ENCODE measurements at regions not wholly inside any gene's neighbourhood (a gene's known extent, or its start where the extent isn't known, plus 50 kb on each side); places are given as distances from the start of the nearest gene placed in this dataset.

- no peak overlapping the region for H3K27ac ChIP-seq (ENCODE audit: low read depth in 1 of 2, low read length in 2 of 2)
- no peaks in the 10 kb centered on the region for H3K9me3 ChIP-seq (ENCODE audit: control insufficient read depth in 1 of 2, insufficient read depth in 1 of 2, low read length in 2 of 2)
- no peak overlapping the region for H3K4me3 ChIP-seq (ENCODE audit: low read length)
- no peaks in the 10 kb centered on the region for H3K27me3 Mint-ChIP-seq
- no peaks in the 10 kb centered on the region for H3K4me1 ChIP-seq (ENCODE audit: insufficient read depth, low read length)
- H3K9me3 Mint-ChIP-seq, result peaks cover 13% of the 10 kb centered on the region
- no peak for TF ChIP-seq CTCF (IDR thresholded peaks at IDR 0.05)
- ChIA-PET POLR2A (no interaction called here), CTCF (no interaction called here)
- intact Hi-C loops (cut with DNase I, micrococcal nuclease), result no loop called here
- no peaks in the 10 kb centered on the region for H3K36me3 ChIP-seq (ENCODE audit: insufficient read depth, low read length)
- no peaks in the 10 kb centered on the region for H3K36me3 Mint-ChIP-seq (ENCODE audit: low read depth)
- H3K4me3 Mint-ChIP-seq, result no peak overlapping the region
- no peaks in the 10 kb centered on the region for H3K27me3 ChIP-seq (ENCODE audit: control insufficient read depth in 1 of 2, insufficient read depth in 2 of 2, low read length in 2 of 2)
- ATAC-seq (ENCODE audit: poor library complexity) (no peak), DNase-seq (no peak)
- H3K4me1 Mint-ChIP-seq (ENCODE audit: low read depth), result no peaks in the 10 kb centered on the region
- H3K27ac Mint-ChIP-seq, result no peak overlapping the region
These were observed 434.2 kb downstream of the GRB14 start for GRCh38 chr2:164187121-164187520.

DNA sequence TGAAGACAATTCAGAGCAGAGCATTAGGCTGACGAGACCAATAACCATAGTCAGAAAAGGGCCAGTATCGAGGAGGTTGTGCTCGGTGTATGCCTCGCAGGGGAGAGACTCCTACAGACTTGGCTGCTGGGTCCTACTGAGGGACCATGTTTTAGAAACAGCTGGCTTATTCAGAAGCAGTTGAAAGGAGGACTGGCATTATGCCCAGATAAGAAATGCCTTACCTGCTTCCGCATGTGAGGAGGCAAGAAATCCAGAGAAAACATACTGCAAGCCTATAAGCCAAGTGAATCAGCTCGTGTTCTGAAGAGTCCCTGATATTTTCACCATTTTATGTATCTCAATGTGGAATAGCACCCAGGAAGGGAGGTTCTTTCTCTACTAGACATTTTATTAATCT lies 434.7 kb downstream of the GRB14 start:
- ChIA-PET POLR2A (no interaction called here), CTCF (no interaction called here)
- Mint-ChIP-seq H3K27me3 (no peaks in the 10 kb centered on the region), H3K4me1 (ENCODE audit: low read depth) (no peaks in the 10 kb centered on the region), H3K4me3 (no peak overlapping the region), H3K27ac (no peak overlapping the region), H3K9me3 (peaks cover 14% of the 10 kb centered on the region), H3K36me3 (ENCODE audit: low read depth) (no peaks in the 10 kb centered on the region)
- Histone ChIP-seq H3K36me3 (ENCODE audit: insufficient read depth, low read length) (no peaks in the 10 kb centered on the region), H3K27me3 (ENCODE audit: control insufficient read depth in 1 of 2, insufficient read depth in 2 of 2, low read length in 2 of 2) (no peaks in the 10 kb centered on the region), H3K4me3 (ENCODE audit: low read length) (no peak overlapping the region), H3K9me3 (ENCODE audit: control insufficient read depth in 1 of 2, insufficient read depth in 1 of 2, low read length in 2 of 2) (no peaks in the 10 kb centered on the region), H3K27ac (ENCODE audit: low read depth in 1 of 2, low read length in 2 of 2) (no peak overlapping the region), H3K4me1 (ENCODE audit: insufficient read depth, low read length) (no peaks in the 10 kb centered on the region)
- ATAC-seq (ENCODE audit: poor library complexity) (no peak), DNase-seq (no peak)
- intact Hi-C loops (cut with DNase I, micrococcal nuclease), result no loop called here
- no peak for TF ChIP-seq CTCF (IDR thresholded peaks at IDR 0.05)

GRCh38 chr2:164182116-164182627 lies 439.1 kb downstream of the GRB14 start:
- H3K27me3 ChIP-seq (ENCODE audit: control insufficient read depth in 1 of 2, insufficient read depth in 2 of 2, low read length in 2 of 2), result no peaks in the 10 kb centered on the region
- H3K4me3 ChIP-seq (ENCODE audit: low read length), result no peak overlapping the region
- DNase-seq (no peak), ATAC-seq (ENCODE audit: poor library complexity) (no peak)
- Mint-ChIP-seq H3K27me3 (no peaks in the 10 kb centered on the region), H3K4me3 (no peak overlapping the region), H3K4me1 (ENCODE audit: low read depth) (no peaks in the 10 kb centered on the region), H3K9me3 (peaks cover 11% of the 10 kb centered on the region), H3K36me3 (ENCODE audit: low read depth) (no peaks in the 10 kb centered on the region), H3K27ac (no peak overlapping the region)
- no peak for TF ChIP-seq CTCF (IDR thresholded peaks at IDR 0.05)
- POLR2A ChIA-PET, result no interaction called here
- H3K27ac ChIP-seq (ENCODE audit: low read depth in 1 of 2, low read length in 2 of 2), result no peak overlapping the region
- H3K36me3 ChIP-seq (ENCODE audit: insufficient read depth, low read length), result no peaks in the 10 kb centered on the region
- H3K4me1 ChIP-seq (ENCODE audit: insufficient read depth, low read length), result no peaks in the 10 kb centered on the region
- intact Hi-C loops (cut with DNase I, micrococcal nuclease), result no loop called here
- CTCF ChIA-PET, result no interaction called here
- H3K9me3 ChIP-seq (ENCODE audit: control insufficient read depth in 1 of 2, insufficient read depth in 1 of 2, low read length in 2 of 2), result no peaks in the 10 kb centered on the region
